ENCODE measurements at regions not wholly inside any gene's neighbourhood (a gene's known extent, or its start where the extent isn't known, plus 50 kb on each side); places are given as distances from the start of the nearest gene placed in this dataset.

DNA sequence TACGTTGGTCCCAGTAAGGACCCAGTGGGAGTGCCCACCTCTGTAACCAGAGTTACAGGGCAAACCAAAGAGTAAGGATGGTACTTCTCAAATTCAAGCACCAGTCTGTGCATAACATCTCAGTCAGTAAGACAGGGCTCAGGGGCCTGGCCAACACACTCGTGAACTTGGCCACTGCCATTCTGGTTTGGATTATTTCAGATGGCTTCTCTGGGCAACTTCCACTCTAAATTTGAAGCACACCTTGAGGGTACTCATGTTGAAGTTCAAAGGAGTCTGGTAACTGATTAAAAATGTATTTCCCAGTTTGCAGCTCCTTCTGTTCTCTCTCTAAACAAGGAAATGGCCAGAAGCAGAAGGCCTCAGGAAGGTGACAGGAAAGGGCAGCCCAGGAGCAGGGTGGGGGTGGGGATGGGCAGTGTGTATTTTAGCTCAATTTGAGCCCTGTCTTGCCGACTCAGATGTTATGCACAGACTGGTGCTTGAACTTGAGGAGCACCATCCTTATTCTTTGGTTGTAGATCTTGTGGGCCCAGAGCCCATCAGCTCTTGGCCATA is 107.3 kb upstream of the GLI3 start:
- ChIA-PET POLR2A (no interaction called here), CTCF (no interaction called here)
- DNase-seq (ENCODE audit: extremely low spot score), result no peak
- TF ChIP-seq LEF1 (IDR thresholded peaks at IDR 0.05; ENCODE audit: borderline replicate concordance) (no peak), SP1 (IDR thresholded peaks at IDR 0.05) (no peak), FOXA1 (IDR thresholded peaks at IDR 0.05) (no peak), FOXK2 (IDR thresholded peaks at IDR 0.05) (no peak), TARDBP (IDR thresholded peaks at IDR 0.05) (no peak), HDGF (IDR thresholded peaks at IDR 0.05; ENCODE audit: borderline replicate concordance) (no peak), ZNF384 (IDR thresholded peaks at IDR 0.05) (no peak), NFRKB (IDR thresholded peaks at IDR 0.05) (no peak), SUZ12 (IDR thresholded peaks at IDR 0.05) (no peak), ARNT (IDR thresholded peaks at IDR 0.05) (no peak), FOXM1 (IDR thresholded peaks at IDR 0.05; ENCODE audit: borderline replicate concordance) (no peak), BHLHE40 (IDR thresholded peaks at IDR 0.05; ENCODE audit: borderline replicate concordance) (no peak), L3MBTL2 (conservative IDR thresholded peaks at IDR 0.05) (no peak)
- TF ChIP-seq, protein P1, sequence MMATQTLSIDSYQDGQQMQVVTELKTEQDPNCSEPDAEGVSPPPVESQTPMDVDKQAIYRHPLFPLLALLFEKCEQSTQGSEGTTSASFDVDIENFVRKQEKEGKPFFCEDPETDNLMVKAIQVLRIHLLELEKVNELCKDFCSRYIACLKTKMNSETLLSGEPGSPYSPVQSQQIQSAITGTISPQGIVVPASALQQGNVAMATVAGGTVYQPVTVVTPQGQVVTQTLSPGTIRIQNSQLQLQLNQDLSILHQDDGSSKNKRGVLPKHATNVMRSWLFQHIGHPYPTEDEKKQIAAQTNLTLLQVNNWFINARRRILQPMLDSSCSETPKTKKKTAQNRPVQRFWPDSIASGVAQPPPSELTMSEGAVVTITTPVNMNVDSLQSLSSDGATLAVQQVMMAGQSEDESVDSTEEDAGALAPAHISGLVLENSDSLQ (IDR thresholded peaks at IDR 0.05), result no peak

DNA sequence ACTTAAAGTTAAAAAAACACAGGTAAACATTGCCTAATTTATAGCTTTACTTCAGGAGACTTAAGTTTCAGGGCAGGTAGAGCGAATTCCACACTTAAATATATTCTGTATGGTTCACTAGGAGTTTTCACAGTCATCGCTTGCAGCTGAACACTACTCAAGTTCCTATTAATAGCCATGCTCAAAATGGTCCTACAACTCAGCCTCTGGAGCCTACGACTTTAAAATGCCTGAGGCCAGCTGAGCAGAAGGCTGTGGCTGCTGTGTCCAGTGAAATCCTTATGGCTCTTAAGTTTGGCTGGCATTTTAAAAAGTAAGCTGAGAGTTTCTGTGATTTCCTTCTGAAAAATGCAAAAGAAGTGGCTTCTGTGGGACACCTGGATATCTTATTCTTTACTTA is 105.4 kb upstream of the GLI3 start:
- ChIA-PET POLR2A (no interaction called here), CTCF (no interaction called here)
- no peak for DNase-seq (ENCODE audit: extremely low spot score)
- no peak for TF ChIP-seq FOXA1 (IDR thresholded peaks at IDR 0.05)

DNA sequence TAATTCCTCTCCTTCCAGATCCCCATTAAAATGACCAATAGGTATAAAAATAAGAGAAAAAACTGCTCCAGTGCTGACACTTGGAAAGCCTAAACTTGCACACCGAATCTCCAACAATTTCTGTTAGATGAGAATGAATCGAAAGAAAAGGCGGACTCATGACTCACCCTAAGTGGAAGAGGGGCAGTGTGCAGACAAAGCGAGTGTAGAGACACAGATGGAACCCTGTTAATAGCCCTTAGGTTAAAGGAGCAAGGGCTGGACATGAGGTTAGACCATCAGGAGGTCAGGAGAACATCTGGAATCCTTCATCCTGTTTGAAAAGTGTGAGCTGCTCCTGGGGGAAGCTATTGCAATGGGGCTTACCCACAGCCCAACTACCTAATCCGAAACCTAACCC is 103.4 kb upstream of the GLI3 start:
- POLR2A ChIA-PET, result no interaction called here
- CTCF ChIA-PET, result no interaction called here

DNA sequence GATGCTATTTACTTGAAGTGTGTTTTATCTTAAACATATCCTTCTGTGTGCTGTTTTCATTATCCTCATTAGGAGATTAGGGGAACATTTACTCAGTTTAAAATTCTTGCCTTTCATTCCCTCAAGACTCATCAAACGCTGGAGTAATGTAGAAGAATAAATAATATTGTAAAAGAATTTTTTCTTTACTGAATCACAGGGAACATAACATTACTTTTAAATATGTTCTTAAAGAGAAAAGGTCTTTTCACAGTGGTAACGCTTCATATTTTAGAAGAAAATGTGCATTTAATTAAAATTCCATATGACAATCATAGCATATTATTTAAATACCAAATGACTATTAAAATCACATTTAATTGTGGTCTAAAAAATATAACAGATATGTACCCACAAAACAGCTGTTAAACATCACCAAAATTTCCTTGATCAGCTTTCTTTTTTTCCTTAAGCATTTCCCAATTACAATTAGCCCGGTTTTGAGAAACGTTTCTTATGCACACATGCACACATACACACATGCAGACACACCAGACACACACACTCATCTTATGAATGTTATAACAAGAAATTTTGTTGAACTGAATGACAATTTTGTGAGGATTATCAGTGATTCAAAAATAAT is 102.0 kb upstream of the GLI3 start:
- CTCF ChIA-PET, result no interaction called here
- DNase-seq (ENCODE audit: extremely low spot score), result no peak
- TF ChIP-seq FOXK2 (IDR thresholded peaks at IDR 0.05) (no peak), SUZ12 (IDR thresholded peaks at IDR 0.05) (no peak), NFRKB (IDR thresholded peaks at IDR 0.05) (no peak), TARDBP (IDR thresholded peaks at IDR 0.05) (no peak), CTBP1 (IDR thresholded peaks at IDR 0.05; ENCODE audit: borderline replicate concordance) (no peak), FOXM1 (IDR thresholded peaks at IDR 0.05; ENCODE audit: borderline replicate concordance) (no peak), ELF4 (IDR thresholded peaks at IDR 0.05) (no peak), ARNT (IDR thresholded peaks at IDR 0.05) (no peak), SP1 (IDR thresholded peaks at IDR 0.05) (no peak), BHLHE40 (IDR thresholded peaks at IDR 0.05; ENCODE audit: borderline replicate concordance) (no peak), LEF1 (IDR thresholded peaks at IDR 0.05; ENCODE audit: borderline replicate concordance) (no peak), HDGF (IDR thresholded peaks at IDR 0.05; ENCODE audit: borderline replicate concordance) (no peak)
- POLR2A ChIA-PET, result no interaction called here

More for the DNA sequence above, 103.4 kb upstream of the GLI3 start:
- no peak for TF ChIP-seq HDGF (IDR thresholded peaks at IDR 0.05; ENCODE audit: borderline replicate concordance)
- no peak for TF ChIP-seq ELF4 (IDR thresholded peaks at IDR 0.05)
- no peak for TF ChIP-seq L3MBTL2 (conservative IDR thresholded peaks at IDR 0.05)
- TF ChIP-seq, protein P1 (IDR thresholded peaks at IDR 0.05), result no peak
- no peak for TF ChIP-seq ARNT (IDR thresholded peaks at IDR 0.05)
- TF ChIP-seq TARDBP (IDR thresholded peaks at IDR 0.05), result no peak
- TF ChIP-seq FOXA1 (IDR thresholded peaks at IDR 0.05), result no peak
- TF ChIP-seq ZNF384 (IDR thresholded peaks at IDR 0.05), result no peak
- TF ChIP-seq BHLHE40 (IDR thresholded peaks at IDR 0.05; ENCODE audit: borderline replicate concordance), result no peak
- no peak for TF ChIP-seq CTBP1 (IDR thresholded peaks at IDR 0.05; ENCODE audit: borderline replicate concordance)
- TF ChIP-seq LEF1 (IDR thresholded peaks at IDR 0.05; ENCODE audit: borderline replicate concordance), result no peak
- no peak for TF ChIP-seq NFRKB (IDR thresholded peaks at IDR 0.05)
- no peak for TF ChIP-seq FOXK2 (IDR thresholded peaks at IDR 0.05)
- no peak for TF ChIP-seq FOXM1 (IDR thresholded peaks at IDR 0.05; ENCODE audit: borderline replicate concordance)
- TF ChIP-seq SUZ12 (IDR thresholded peaks at IDR 0.05), result no peak
- no peak for TF ChIP-seq SP1 (IDR thresholded peaks at IDR 0.05)
- DNase-seq (ENCODE audit: extremely low spot score), result no peak

DNA sequence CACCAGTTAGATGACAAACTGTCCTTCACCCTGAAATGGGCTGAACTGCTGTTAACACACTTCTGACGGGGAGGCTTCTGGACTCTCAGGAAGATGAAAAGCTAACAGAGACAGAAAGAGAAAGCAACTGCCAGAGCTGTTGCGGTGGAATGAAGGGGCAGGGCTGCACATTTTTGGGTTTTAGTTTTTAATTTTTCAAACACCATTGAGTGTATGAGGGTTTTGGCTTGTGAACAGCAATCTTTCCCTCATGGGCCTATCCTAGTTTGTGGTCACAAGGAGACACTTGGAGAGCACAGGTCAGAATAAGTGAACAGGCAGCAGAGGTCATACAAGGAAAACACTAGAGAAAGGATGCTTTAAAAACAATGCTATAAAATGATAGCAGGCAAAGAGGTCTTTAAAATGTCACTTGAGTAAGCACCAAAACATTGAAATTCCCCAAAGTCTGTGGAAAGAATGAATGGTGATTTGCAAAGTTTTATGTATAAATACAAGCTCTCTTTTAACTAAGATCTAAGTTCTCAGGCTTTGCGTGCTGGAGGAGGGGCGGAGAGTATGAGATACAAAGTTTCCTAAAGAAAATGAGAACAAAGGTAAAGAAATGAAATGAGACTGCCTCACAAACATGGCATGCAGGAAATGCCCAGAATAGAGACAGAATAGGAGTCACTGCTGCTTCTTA is 101.4 kb upstream of the GLI3 start:
- POLR2A ChIA-PET, result no interaction called here
- TF ChIP-seq NFRKB (IDR thresholded peaks at IDR 0.05), result no peak
- no peak for TF ChIP-seq HDGF (IDR thresholded peaks at IDR 0.05; ENCODE audit: borderline replicate concordance)
- TF ChIP-seq FOXA1 (IDR thresholded peaks at IDR 0.05), result no peak
- TF ChIP-seq FOXK2 (IDR thresholded peaks at IDR 0.05), result no peak
- TF ChIP-seq SUZ12 (IDR thresholded peaks at IDR 0.05), result no peak
- TF ChIP-seq, protein P1 (IDR thresholded peaks at IDR 0.05), result no peak
- no peak for TF ChIP-seq SP1 (IDR thresholded peaks at IDR 0.05)
- TF ChIP-seq ARNT (IDR thresholded peaks at IDR 0.05), result no peak
- no peak for TF ChIP-seq ZNF384 (IDR thresholded peaks at IDR 0.05)
- TF ChIP-seq ELF4 (IDR thresholded peaks at IDR 0.05), result no peak
- no peak for TF ChIP-seq CTBP1 (IDR thresholded peaks at IDR 0.05; ENCODE audit: borderline replicate concordance)
- TF ChIP-seq FOXM1 (IDR thresholded peaks at IDR 0.05; ENCODE audit: borderline replicate concordance), result no peak
- no peak for DNase-seq (ENCODE audit: extremely low spot score)
- CTCF ChIA-PET, result interaction anchor here (0.7 kb wide), 1 partner anchor 36 kb away, joined by 3 read pairs; no protein-coding TSS in a partner anchor

All from HEK293T (cell line).